GM19395 (cell line): ENCODE measurements at regions not wholly inside any gene's neighbourhood (a gene's known extent, or its start where the extent isn't known, plus 50 kb on each side); places are given as distances from the start of the nearest gene placed in this dataset.
"Not testable (repeated sequence)": the region's sequence is repeated elsewhere in the genome, so short reads cannot be mapped to it uniquely, and the experiment has no call there.

Experiments used
- ATAC-seq: cut with Tn5 transposase; IDR thresholded peaks from one replicate; pipeline ENCODE4 v1.9.1; 2021; ENCODE audit warnings: mild to moderate bottlenecking, moderate library complexity; ENCODE audit not compliant: unreplicated experiment

- no peak for ATAC-seq
Observed at GRCh38 chr5:18630458-18631045, 996.3 kb downstream of the TAF11L14 start.

GRCh38 chr5:18652404-18653215 lies 1018.4 kb downstream of the TAF11L14 start:
- ATAC-seq = no peak

GRCh38 chr5:18653216-18653752 lies 1019.0 kb downstream of the TAF11L14 start:
- no peak for ATAC-seq

- ATAC-seq = no peak
Observed at GRCh38 chr5:18660511-18660910, 1026.3 kb downstream of the TAF11L14 start.

GRCh38 chr5:18662231-18662630 lies 1028.0 kb downstream of the TAF11L14 start:
- no peak for ATAC-seq

- not testable (repeated sequence) for ATAC-seq
Observed at GRCh38 chr5:18674212-18674611, 1040.0 kb downstream of the TAF11L14 start.

- ATAC-seq = no peak
Observed at GRCh38 chr5:18675041-18675440, 1040.8 kb downstream of the TAF11L14 start.

- ATAC-seq = no peak
Observed at GRCh38 chr5:18686253-18686652, 1052.0 kb downstream of the TAF11L14 start.

GRCh38 chr5:18687429-18687828 lies 1053.2 kb downstream of the TAF11L14 start:
- ATAC-seq = no peak

GRCh38 chr5:18699681-18700080 lies 1065.4 kb downstream of the TAF11L14 start:
- ATAC-seq = no peak

GRCh38 chr5:18702821-18703220 lies 1068.6 kb downstream of the TAF11L14 start:
- no peak for ATAC-seq

GRCh38 chr5:18712936-18713485 lies 1078.8 kb downstream of the TAF11L14 start:
- no peak for ATAC-seq

- no peak for ATAC-seq
Observed at GRCh38 chr5:18720002-18720401, 1085.7 kb downstream of the TAF11L14 start.

- ATAC-seq = no peak
Observed at GRCh38 chr5:18732556-18733479, 1098.6 kb downstream of the TAF11L14 start.

- no peak for ATAC-seq
Observed at GRCh38 chr5:18736051-18736398, 1101.8 kb downstream of the TAF11L14 start.

- ATAC-seq = not testable (repeated sequence)
Observed at GRCh38 chr5:18736736-18737135, 1102.5 kb downstream of the TAF11L14 start.

- peak; percentile 28 for ATAC-seq
Observed at GRCh38 chr5:18740301-18740700, 1106.0 kb downstream of the TAF11L14 start.

- ATAC-seq = no peak
Observed at GRCh38 chr5:18742830-18743229, 1108.6 kb downstream of the TAF11L14 start.

GRCh38 chr5:18744441-18744840 lies 1110.2 kb downstream of the TAF11L14 start:
- ATAC-seq = peak; percentile 18

- peak; percentile 52 for ATAC-seq
Observed at GRCh38 chr5:18745042-18745987, 1111.1 kb downstream of the TAF11L14 start.
